GM12878 (cell line): ENCODE measurements at regions not wholly inside any gene's neighbourhood (a gene's known extent, or its start where the extent isn't known, plus 50 kb on each side); places are given as distances from the start of the nearest gene placed in this dataset.

Source experiments
- ESRRA ChIP-seq: IDR thresholded peaks from 2 replicates; pipeline ENCODE4 v1.6.1; 2012; ENCODE audit warnings: mild to moderate bottlenecking, low read length, improper control_type of control experiment
- FOXM1 ChIP-seq: IDR thresholded peaks from 2 replicates; pipeline ENCODE4 v1.6.1; 2012; ENCODE audit warnings: low read depth, mild to moderate bottlenecking, inconsistent platforms, low read length, moderate library complexity
- HCFC1 ChIP-seq: fragments of 150-350 bp; IDR thresholded peaks from 2 replicates; pipeline ENCODE4 v1.6.1; 2014; ENCODE audit warnings: low read length
- SMAD5 ChIP-seq: IDR thresholded peaks from 2 replicates; pipeline ENCODE4 v1.6.1; 2016; ENCODE audit warnings: antibody characterized with exemption, low read depth
- TF ChIP-seq, protein P1 (sequence below), 3 experiments: IDR thresholded peaks in 2 of 3; conservative IDR thresholded peaks in 1 of 3; 2 replicates each; pipeline ENCODE4 v1.5.1; 2011; ENCODE audit warnings: low read depth in 3 of 3, low read length in 3 of 3, mild to moderate bottlenecking in 3 of 3, control low read depth in 2 of 3, moderate library complexity in 2 of 3, inconsistent platforms in 1 of 3, mixed read lengths in 1 of 3; ENCODE audit not compliant: control insufficient read depth in 2 of 3, insufficient read depth in 1 of 3; ENCODE audit errors: extremely low read depth in 1 of 3
- TF ChIP-seq, protein P2 (sequence below): fragments of 450-650 bp; IDR thresholded peaks from 2 replicates; pipeline ENCODE4 v1.6.1; 2016; ENCODE audit warnings: mild to moderate bottlenecking
- TF ChIP-seq, protein P3 (sequence below): IDR thresholded peaks from 2 replicates; pipeline ENCODE4 v1.6.1; 2011; ENCODE audit warnings: low read depth, low read length, improper control_type of control experiment, borderline replicate concordance

DNA sequence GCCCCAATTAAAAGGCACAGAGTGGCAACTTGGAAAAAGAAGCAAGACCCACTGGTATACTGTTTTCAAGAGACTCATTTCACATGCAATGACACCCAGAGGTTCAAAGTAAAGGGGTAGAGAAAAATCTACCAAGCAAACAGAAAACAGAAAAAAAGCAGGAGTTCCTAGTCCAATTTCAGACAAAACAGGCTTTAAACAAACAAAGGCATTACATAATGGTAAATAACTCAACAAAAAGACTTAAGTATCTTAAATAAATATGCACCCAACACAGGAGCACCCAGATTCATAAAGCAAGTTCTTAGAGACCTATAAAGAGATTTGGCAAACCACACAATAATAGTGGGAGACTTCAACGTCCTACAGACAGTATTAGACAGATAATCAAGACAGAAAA is 215.8 kb downstream of the SLCO4C1 start:
- TF ChIP-seq SMAD5 (no peak), FOXM1 (no peak), ESRRA (no peak), HCFC1 (no peak)
- TF ChIP-seq, protein P1, sequence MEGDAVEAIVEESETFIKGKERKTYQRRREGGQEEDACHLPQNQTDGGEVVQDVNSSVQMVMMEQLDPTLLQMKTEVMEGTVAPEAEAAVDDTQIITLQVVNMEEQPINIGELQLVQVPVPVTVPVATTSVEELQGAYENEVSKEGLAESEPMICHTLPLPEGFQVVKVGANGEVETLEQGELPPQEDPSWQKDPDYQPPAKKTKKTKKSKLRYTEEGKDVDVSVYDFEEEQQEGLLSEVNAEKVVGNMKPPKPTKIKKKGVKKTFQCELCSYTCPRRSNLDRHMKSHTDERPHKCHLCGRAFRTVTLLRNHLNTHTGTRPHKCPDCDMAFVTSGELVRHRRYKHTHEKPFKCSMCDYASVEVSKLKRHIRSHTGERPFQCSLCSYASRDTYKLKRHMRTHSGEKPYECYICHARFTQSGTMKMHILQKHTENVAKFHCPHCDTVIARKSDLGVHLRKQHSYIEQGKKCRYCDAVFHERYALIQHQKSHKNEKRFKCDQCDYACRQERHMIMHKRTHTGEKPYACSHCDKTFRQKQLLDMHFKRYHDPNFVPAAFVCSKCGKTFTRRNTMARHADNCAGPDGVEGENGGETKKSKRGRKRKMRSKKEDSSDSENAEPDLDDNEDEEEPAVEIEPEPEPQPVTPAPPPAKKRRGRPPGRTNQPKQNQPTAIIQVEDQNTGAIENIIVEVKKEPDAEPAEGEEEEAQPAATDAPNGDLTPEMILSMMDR (IDR thresholded peaks at IDR 0.05 in 2 of 3, conservative IDR thresholded peaks at IDR 0.05 in 1 of 3; ENCODE audit: control insufficient read depth in 2 of 3, extremely low read depth in 1 of 3, insufficient read depth in 1 of 3, low read depth in 3 of 3, low read length in 3 of 3): no peak
- TF ChIP-seq, protein P2, sequence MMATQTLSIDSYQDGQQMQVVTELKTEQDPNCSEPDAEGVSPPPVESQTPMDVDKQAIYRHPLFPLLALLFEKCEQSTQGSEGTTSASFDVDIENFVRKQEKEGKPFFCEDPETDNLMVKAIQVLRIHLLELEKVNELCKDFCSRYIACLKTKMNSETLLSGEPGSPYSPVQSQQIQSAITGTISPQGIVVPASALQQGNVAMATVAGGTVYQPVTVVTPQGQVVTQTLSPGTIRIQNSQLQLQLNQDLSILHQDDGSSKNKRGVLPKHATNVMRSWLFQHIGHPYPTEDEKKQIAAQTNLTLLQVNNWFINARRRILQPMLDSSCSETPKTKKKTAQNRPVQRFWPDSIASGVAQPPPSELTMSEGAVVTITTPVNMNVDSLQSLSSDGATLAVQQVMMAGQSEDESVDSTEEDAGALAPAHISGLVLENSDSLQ: no peak
- TF ChIP-seq, protein P3, sequence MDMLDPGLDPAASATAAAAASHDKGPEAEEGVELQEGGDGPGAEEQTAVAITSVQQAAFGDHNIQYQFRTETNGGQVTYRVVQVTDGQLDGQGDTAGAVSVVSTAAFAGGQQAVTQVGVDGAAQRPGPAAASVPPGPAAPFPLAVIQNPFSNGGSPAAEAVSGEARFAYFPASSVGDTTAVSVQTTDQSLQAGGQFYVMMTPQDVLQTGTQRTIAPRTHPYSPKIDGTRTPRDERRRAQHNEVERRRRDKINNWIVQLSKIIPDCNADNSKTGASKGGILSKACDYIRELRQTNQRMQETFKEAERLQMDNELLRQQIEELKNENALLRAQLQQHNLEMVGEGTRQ: no peak
